ENCODE measurements at regions not wholly inside any gene's neighbourhood (a gene's known extent, or its start where the extent isn't known, plus 50 kb on each side); places are given as distances from the start of the nearest gene placed in this dataset.

- Histone ChIP-seq H3K4me1 (peaks cover 0 to 15% (median 2%) of the 10 kb centered on the region in 12 donors), H3K9me3 (no peaks in the 10 kb centered on the region), H3K36me3 (no peaks in the 10 kb centered on the region), H3K4me3 (no peak overlapping the region), H3K27ac (no peak overlapping the region), H3K27me3 (no peaks in the 10 kb centered on the region)
- TF ChIP-seq CTCF (IDR thresholded peaks at IDR 0.05) = no peak
- no peak for TF ChIP-seq POLR2A (IDR thresholded peaks at IDR 0.05)
- intact Hi-C loops (cut with DNase I) = no loop called here
- ATAC-seq = no peak
- no peak for DNase-seq
- 66 to 77% (median 68%) methylated on average over 1 of the region's 1 CpG for WGBS, 4 donors
Observed at GRCh38 chr5:156126716-156127115, 200.2 kb upstream of the SGCD start.

- WGBS, 4 donors = 17 to 20% (median 19%) methylated on average over 2 of the region's 2 CpGs
- ATAC-seq = no peak
- Histone ChIP-seq H3K27me3 (no peaks in the 10 kb centered on the region), H3K4me1 (peaks cover 0 to 9% (median 2%) of the 10 kb centered on the region in 12 donors), H3K27ac (peak overlapping the region in 1 of 12 donors; percentile 25), H3K9me3 (no peaks in the 10 kb centered on the region), H3K4me3 (no peak overlapping the region), H3K36me3 (no peaks in the 10 kb centered on the region)
- intact Hi-C loops (cut with DNase I) = no loop called here
- no peak for DNase-seq
- TF ChIP-seq POLR2A (IDR thresholded peaks at IDR 0.05) (no peak), CTCF (IDR thresholded peaks at IDR 0.05) (no peak)
Observed at GRCh38 chr5:156128026-156128425, 198.9 kb upstream of the SGCD start.

- H3K4me3 ChIP-seq = no peak overlapping the region
- H3K4me1 ChIP-seq = no peaks in the 10 kb centered on the region
- no peaks in the 10 kb centered on the region for H3K36me3 ChIP-seq
- H3K9me3 ChIP-seq = no peaks in the 10 kb centered on the region
- ATAC-seq = no peak
- TF ChIP-seq CTCF (IDR thresholded peaks at IDR 0.05) = no peak
- no peak for TF ChIP-seq POLR2A (IDR thresholded peaks at IDR 0.05)
- H3K27ac ChIP-seq = no peak overlapping the region
- intact Hi-C loops (cut with DNase I) = no loop called here
- no peak for DNase-seq
- WGBS, 4 donors = 75 to 95% (median 93%) methylated on average over 3 of the region's 3 CpGs
- H3K27me3 ChIP-seq = no peaks in the 10 kb centered on the region
Observed at GRCh38 chr5:156134216-156134615, 192.7 kb upstream of the SGCD start.

GRCh38 chr5:156135531-156135930 is 191.4 kb upstream of the SGCD start:
- Histone ChIP-seq H3K4me3 (no peak overlapping the region), H3K36me3 (no peaks in the 10 kb centered on the region), H3K27me3 (no peaks in the 10 kb centered on the region), H3K9me3 (no peaks in the 10 kb centered on the region), H3K27ac (no peak overlapping the region), H3K4me1 (no peaks in the 10 kb centered on the region)
- ATAC-seq (no peak), DNase-seq (no peak)
- WGBS, 4 donors = 49 to 73% (median 66%) methylated on average over 1 of the region's 1 CpG
- TF ChIP-seq CTCF (IDR thresholded peaks at IDR 0.05) (no peak), POLR2A (IDR thresholded peaks at IDR 0.05) (no peak)
- intact Hi-C loops (cut with DNase I) = no loop called here
